Transverse colon (tissue), 4 donors: ENCODE measurements at regions not wholly inside any gene's neighbourhood (a gene's known extent, or its start where the extent isn't known, plus 50 kb on each side); places are given as distances from the start of the nearest gene placed in this dataset.

ENCODE experiments used
- DNase-seq: peaks from one replicate; pipeline ENCODE4 v3.0.0-alpha.2; 2019
- H3K27ac ChIP-seq, 4 donors: fragments of 200-600 bp; sonication (generic); 2 replicates each; pipeline ENCODE4 v1.5.1; 2016 to 2018; ENCODE audit warnings: inconsistent platforms in 4 of 4
- H3K27me3 ChIP-seq: fragments of 200-600 bp; sonication (generic); 2 replicates; pipeline ENCODE4 v1.5.1; 2017; ENCODE audit warnings: inconsistent platforms
- H3K36me3 ChIP-seq, 4 donors: fragments of 200-600 bp; sonication (generic); 2 replicates each; pipeline ENCODE4 v1.5.1; 2017 to 2019; ENCODE audit warnings: inconsistent platforms in 4 of 4
- H3K4me1 ChIP-seq, 4 donors: fragments of 200-600 bp; sonication (generic); 2 replicates each; pipeline ENCODE4 v1.5.1; 2017 to 2020; ENCODE audit warnings: inconsistent platforms in 4 of 4
- H3K4me3 ChIP-seq, 4 donors: fragments of 200-600 bp; sonication (generic); 1 replicate in 1 of 4; 2 replicates in 3 of 4; pipeline versions ENCODE4 v1.5.1 to v1.6.1; 2017 to 2019; ENCODE audit warnings: inconsistent platforms in 4 of 4
- H3K9me3 ChIP-seq, 2 donors: fragments of 200-600 bp; sonication (generic); 2 replicates each; pipeline ENCODE4 v1.5.1; 2017 to 2019; ENCODE audit warnings: inconsistent platforms in 2 of 2
- EP300 ChIP-seq: sonication (generic); formaldehyde crosslinking; IDR thresholded peaks from one replicate; pipeline ENCODE4 v1.6.1; 2017; ENCODE audit warnings: antibody characterized with exemption, low read depth
- POLR2A ChIP-seq: fragments of 450-650 bp; IDR thresholded peaks from one replicate; pipeline ENCODE4 v1.6.1; 2016; ENCODE audit warnings: antibody characterized with exemption, mild to moderate bottlenecking, moderate library complexity
- POLR2AphosphoS5 ChIP-seq, 3 donors: sonication (generic); formaldehyde crosslinking; IDR thresholded peaks; one replicate each; pipeline ENCODE4 v1.6.1; 2016; ENCODE audit warnings: antibody characterized with exemption in 3 of 3
- WGBS, 2 donors: methylation state at CpG; one replicate each; pipeline ENCODE4 v1.1.5; 2018; ENCODE audit warnings: low coverage in 1 of 2; 5-methylcytosine and 5-hydroxymethylcytosine counted together
- in situ Hi-C, 4 donors: fragments of 200-750 bp; cut with MboI; loops; one replicate each; pipeline versions ENCODE4 v1.15.0 to v1.15.1; 2017; ENCODE audit warnings: low sequenced_read_pairs in 3 of 4, low pct_ligation_motif_present in 1 of 4, low pct_unique_long_range_greater_than_20kb in 1 of 4
- intact Hi-C: fragments of 100-400 bp; cut with DNase I; formaldehyde crosslinking; loops from one replicate; pipeline ENCODE4 v1.15.1; 2023; ENCODE audit warnings: low total_unique reads
- TF ChIP-seq, protein P1 (sequence below), 5 experiments: fragments of 200-600 bp in 3 of 5; fragments of 450-650 bp in 2 of 5; sonication (generic) in 3 of 5; IDR thresholded peaks; 1 replicate in 2 of 5; 2 replicates in 3 of 5; pipeline ENCODE4 v1.5.1; 2016 to 2017; ENCODE audit warnings: antibody characterized with exemption in 5 of 5, inconsistent platforms in 3 of 5, mild to moderate bottlenecking in 2 of 5, moderate library complexity in 1 of 5

DNA sequence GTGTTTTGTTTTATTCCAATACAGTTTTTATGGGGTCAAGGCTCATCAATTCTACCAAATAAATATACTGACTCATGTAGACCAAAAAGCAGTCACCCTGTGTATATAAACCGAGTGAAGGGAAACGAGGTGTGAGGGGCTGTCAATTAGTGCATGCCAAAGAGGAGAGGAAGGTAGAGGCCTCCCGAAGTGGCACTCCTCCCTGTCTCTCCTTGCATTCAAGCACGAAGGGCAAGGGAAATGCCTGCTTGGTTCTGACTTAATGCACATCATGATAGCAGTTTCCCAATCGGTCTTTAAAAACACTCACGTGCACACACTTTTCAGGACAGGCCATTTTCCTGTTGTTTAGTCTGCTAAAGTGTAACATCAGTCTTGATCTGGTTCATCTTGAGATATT is 125.6 kb upstream of the SLCO6A1 start:
- in situ Hi-C loops, result no loop called here
- peaks cover 0 to 13% (median 0%) of the 10 kb centered on the region in 4 donors for H3K4me1 ChIP-seq

DNA sequence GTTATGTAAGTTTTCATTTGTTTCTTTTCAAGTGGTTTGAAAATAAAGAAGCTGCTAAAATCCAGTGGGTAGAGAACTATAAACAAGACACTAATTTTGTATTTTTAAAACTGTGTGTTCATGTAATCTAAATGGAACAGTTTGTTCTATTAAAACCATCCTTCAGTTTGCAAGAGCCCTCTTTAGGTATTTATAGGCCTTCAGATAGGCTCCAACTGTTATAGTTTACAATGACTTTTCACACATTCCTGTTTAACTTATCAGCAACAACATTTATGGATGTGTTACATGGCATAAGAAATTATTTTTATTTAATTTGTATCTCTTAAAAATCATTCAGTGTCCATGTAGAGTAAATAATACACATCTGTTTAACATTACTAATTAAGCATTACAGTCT is 126.7 kb upstream of the SLCO6A1 start:
- Histone ChIP-seq H3K27me3 (no peaks in the 10 kb centered on the region), H3K36me3 (no peaks in the 10 kb centered on the region), H3K4me3 (no peak overlapping the region), H3K9me3 (no peaks in the 10 kb centered on the region), H3K4me1 (peaks cover 0 to 13% (median 0%) of the 10 kb centered on the region in 4 donors), H3K27ac (peak overlapping the region; percentile 25 to 58 (median 46))
- intact Hi-C loops (no loop called here), in situ Hi-C loops (no loop called here)
- DNase-seq, result no peak
- TF ChIP-seq POLR2AphosphoS5 (IDR thresholded peaks at IDR 0.05) (peak in 1 of 3 donors; percentile 18), POLR2A (no peak)
- TF ChIP-seq, protein P1, sequence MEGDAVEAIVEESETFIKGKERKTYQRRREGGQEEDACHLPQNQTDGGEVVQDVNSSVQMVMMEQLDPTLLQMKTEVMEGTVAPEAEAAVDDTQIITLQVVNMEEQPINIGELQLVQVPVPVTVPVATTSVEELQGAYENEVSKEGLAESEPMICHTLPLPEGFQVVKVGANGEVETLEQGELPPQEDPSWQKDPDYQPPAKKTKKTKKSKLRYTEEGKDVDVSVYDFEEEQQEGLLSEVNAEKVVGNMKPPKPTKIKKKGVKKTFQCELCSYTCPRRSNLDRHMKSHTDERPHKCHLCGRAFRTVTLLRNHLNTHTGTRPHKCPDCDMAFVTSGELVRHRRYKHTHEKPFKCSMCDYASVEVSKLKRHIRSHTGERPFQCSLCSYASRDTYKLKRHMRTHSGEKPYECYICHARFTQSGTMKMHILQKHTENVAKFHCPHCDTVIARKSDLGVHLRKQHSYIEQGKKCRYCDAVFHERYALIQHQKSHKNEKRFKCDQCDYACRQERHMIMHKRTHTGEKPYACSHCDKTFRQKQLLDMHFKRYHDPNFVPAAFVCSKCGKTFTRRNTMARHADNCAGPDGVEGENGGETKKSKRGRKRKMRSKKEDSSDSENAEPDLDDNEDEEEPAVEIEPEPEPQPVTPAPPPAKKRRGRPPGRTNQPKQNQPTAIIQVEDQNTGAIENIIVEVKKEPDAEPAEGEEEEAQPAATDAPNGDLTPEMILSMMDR (IDR thresholded peaks at IDR 0.05), result no peak

More for the DNA sequence above, 125.6 kb upstream of the SLCO6A1 start:
- TF ChIP-seq EP300 (no peak), POLR2AphosphoS5 (IDR thresholded peaks at IDR 0.05) (no peak), POLR2A (no peak)
- TF ChIP-seq, protein P1 (IDR thresholded peaks at IDR 0.05), result no peak
- H3K36me3 ChIP-seq, result no peaks in the 10 kb centered on the region
- WGBS, 2 donors, result 62 to 81% methylated on average over 6 of the region's 6 CpGs
- H3K9me3 ChIP-seq, result no peaks in the 10 kb centered on the region
- H3K4me3 ChIP-seq, result no peak overlapping the region
- no peak overlapping the region for H3K27ac ChIP-seq
- no peak for DNase-seq
- intact Hi-C loops, result no loop called here
- H3K27me3 ChIP-seq, result no peaks in the 10 kb centered on the region

DNA sequence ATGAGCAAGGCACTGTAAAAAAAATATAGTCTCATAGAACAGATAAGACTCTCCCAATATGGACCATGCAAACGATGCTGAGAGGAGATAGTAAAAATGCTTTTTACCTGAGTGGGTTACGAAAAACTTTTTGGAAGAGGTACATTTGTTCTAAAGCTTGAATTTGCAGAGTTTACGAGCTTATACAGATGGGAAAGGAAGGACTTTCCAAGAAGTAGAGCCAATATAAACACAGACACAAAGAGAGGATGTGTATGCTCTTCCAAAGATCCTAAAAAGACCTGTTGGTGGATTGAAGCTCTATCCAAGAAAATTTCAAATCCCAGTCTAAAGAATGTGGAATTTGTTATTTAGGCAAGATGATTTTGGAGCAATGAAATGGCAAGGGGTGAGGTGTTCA is 127.1 kb upstream of the SLCO6A1 start:
- 42 to 54% methylated on average over 3 of the region's 3 CpGs for WGBS, 2 donors
- Histone ChIP-seq H3K36me3 (no peaks in the 10 kb centered on the region), H3K4me3 (no peak overlapping the region), H3K27me3 (no peaks in the 10 kb centered on the region), H3K27ac (peak overlapping the region; percentile 15 to 58 (median 46)), H3K9me3 (no peaks in the 10 kb centered on the region), H3K4me1 (peaks cover 0 to 13% (median 0%) of the 10 kb centered on the region in 4 donors)
- TF ChIP-seq POLR2AphosphoS5 (IDR thresholded peaks at IDR 0.05) (no peak), EP300 (no peak), POLR2A (no peak)
- TF ChIP-seq, protein P1 (IDR thresholded peaks at IDR 0.05), result no peak
- in situ Hi-C loops (no loop called here), intact Hi-C loops (no loop called here)
- DNase-seq, result no peak

DNA sequence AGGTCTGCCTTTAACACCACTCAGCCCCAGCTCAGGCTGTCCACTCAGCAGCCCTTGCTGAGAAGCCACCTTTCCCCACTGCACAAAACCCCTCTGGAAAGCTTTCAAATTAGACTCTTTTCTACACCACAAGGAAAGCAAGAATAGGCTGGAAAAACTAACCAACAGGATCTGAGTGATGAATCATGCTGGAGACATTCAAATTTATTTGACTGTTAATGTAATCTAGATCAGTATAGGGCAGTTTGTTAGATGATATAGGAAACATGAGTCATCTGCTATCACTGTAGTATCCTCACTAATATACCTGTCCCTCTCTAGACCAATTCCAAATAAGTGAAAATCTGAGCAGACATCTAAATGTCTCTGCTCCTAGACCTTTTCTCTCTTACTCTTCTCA is 127.8 kb upstream of the PAM start:
- H3K4me3 ChIP-seq, result no peak overlapping the region
- no peak for DNase-seq
- no peaks in the 10 kb centered on the region for H3K9me3 ChIP-seq
- no peaks in the 10 kb centered on the region for H3K27me3 ChIP-seq
- H3K36me3 ChIP-seq, result no peaks in the 10 kb centered on the region
- in situ Hi-C loops, result no loop called here
- H3K4me1 ChIP-seq, result peaks cover 0 to 13% (median 0%) of the 10 kb centered on the region in 4 donors
- intact Hi-C loops, result no loop called here
- TF ChIP-seq POLR2AphosphoS5 (IDR thresholded peaks at IDR 0.05) (no peak), POLR2A (no peak), EP300 (no peak)
- TF ChIP-seq, protein P1 (IDR thresholded peaks at IDR 0.05), result no peak
- no peak overlapping the region for H3K27ac ChIP-seq
